Right kidney (tissue), 1 donor: ENCODE measurements at regions not wholly inside any gene's neighbourhood (a gene's known extent, or its start where the extent isn't known, plus 50 kb on each side); places are given as distances from the start of the nearest gene placed in this dataset.

Experiments used
- DNase-seq: peaks from one replicate; pipeline ENCODE4 v3.0.0-alpha.2; 2016

DNA sequence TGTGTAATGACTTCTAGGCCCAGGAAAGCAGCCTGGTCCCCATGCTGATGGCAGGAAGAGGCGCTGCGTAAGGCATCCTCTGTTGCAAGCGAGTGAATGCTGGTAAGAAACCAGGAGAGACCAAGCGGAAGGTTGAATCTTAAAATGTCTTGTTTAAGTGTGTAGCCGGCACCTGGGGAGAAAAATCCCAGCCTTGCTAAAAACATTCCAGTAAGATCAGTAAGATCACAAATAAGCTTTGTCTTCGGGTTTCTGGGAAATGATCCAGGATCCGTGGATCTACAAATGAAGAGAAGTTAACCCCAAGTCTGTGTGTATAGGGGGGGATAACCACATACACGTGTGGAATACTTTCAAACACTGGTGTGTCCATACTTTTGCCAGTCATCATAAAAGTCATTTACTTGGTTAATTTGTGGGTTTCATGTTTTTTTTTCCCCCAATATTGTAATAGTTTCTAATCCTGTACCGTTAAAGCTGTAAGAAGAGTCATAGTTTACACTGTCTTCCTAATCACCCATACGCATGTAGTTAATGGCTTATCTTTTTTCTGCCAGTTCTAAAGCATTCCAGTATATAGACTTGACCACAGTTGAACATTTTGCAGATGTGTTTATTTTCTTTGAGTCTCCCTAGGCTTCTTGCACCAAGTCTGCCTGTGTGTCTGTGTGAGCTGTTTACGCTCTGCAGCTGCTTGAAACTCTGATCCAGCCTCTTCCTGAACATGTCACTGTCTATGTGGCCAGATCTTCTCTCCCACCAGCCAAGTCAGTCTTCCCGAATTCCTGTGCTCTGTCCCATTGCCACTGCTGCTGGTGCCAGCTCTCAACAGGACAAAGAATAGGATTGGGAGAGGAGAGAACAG is 135.9 kb upstream of the ARL4C start:
- no peak for DNase-seq

DNA sequence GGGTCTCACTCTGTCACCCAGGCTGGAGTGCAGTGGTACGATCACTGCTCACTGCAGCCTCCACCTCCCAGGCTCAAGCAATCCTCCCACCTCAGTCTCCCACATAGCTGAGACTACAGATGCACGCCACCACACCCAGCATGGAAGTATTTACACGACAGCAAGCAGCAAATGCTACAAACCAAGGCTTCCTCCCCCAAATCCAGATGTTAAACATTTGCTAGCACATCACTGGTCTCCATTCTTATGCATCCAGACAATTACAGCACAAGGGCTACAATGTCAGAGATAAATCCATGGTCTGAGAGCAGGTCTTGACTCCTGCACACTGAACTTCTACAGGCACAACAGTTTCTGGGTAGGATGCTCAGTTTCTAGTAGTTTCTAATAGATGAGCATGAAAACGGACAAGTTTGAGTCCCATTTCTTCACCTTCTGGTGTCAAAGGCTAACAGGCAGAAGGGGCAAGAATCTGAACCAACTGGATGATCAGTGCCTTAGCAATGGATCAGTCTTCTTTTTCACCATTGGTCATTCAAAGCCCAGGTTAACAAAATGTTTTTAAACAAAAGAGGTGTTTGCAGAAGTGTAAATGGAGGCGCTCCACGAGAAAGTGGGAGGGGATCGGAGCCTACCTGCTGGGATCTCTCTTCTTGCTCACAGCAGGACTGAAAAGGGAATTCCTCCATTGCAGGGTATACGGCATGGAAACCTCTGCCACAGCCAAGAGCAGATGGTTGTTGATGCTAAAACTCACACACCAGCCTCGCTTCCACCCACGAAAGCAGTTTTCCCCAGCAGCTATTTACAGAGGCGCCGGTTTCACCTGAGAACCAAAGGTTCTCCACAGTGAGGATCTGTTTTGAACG is 135.0 kb upstream of the ARL4C start:
- no peak for DNase-seq

DNA sequence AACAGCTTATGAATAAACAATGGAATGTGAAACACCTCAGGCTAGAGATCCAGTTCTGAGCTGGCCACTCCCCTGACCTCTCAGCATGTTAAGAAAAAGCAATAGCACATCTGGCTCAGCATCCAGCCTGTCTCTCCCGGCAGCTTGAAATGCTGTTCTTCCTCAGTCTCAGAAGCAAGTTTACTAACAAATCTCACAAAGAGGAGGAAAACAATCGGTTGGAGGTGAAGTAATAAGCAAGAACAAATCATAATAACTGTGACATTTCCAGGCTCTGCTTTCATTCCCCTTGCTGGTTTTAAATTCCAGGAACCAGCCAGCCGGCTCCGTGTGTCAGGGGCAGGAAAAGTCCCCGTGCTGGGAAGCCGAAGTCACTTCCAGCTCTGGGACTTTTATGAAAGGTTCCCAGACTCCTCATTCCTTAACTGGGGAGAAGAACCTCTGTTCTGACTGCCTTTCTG is 133.9 kb upstream of the ARL4C start:
- peak; percentile 49 for DNase-seq

DNA sequence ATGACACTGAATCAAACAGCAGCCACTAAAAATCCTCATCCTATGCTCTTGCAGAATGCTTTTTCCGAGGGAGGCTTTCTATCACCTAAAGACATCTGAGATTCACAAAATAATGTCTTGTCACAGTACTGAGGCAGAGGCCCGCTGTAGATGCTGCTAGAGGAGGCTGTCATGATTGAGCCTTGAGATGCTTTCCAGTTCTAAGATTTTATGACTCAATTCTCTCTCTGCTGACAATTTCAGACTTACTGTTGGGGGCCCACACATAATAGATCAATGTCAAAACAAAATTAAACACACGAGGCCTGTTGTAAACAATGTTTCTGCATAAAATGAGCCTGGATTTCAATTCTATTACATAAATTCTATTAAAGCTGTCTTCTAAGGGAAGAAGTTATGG is 132.7 kb upstream of the ARL4C start:
- DNase-seq, result no peak

DNA sequence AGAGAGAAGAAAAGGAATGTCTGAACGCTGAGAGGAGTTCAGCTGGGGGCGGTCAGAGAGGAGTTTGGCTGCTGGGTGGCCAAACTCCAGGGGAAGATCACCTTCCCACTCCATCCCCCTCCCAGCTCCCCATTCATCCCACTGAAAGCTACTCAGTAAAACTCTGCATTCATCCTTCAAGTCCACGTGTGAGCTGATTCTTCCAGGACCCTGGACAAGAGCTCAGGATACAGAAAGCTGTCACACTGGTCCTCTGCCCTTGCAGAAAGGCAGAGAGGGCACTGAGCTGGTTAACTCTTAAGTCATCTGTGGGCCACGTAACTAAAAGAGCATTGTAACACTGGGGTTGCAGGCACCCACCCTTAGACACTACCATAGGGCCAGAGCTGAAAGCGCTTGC is 132.1 kb upstream of the ARL4C start:
- no peak for DNase-seq

DNA sequence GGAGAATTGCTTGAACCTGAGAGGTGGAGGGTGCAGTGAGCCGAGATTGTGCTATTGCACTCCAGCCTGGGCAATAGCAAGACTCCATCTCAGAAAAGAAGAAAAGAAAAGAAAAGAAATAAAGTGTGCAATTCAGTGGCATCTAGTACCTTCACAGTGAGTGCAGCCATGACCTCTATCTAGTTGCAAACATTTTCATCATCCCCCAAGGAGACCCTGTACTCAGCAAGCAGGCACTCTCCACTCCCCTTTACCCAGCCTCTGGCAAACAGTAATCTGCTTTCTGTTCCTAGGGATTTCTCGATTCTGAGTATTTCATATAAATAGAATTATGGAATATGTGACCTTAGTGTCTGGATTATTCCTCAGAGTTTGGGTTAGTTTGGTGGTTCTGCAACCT is 130.4 kb upstream of the ARL4C start:
- DNase-seq, result no peak

DNA sequence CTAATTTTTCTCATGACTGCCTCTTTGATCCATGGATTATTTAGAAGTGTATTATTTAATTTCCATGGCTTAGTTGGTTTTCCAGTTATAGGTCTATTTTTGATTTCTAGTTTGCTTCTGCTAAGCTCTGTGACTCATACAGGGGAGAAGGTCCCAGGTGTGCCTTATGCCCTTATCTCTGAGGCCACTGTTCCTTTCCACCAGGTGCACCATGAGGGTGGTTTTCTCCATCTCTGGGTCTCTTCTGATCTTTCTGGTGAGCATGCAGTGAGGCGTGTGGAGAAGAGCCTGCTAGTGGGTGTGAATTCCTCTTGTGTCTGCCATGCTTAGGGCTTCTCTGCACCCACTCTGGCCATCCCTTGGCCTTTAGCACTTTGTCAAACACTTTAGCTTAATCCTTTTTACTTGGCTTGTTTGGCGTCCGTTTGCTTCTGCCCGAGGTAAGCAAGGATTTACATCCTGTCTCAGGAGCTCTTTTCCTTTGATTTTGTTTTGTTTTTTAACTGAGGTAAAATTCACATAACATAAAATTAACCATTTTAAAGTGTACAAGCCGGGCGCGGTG is 129.8 kb upstream of the ARL4C start:
- no peak for DNase-seq

DNA sequence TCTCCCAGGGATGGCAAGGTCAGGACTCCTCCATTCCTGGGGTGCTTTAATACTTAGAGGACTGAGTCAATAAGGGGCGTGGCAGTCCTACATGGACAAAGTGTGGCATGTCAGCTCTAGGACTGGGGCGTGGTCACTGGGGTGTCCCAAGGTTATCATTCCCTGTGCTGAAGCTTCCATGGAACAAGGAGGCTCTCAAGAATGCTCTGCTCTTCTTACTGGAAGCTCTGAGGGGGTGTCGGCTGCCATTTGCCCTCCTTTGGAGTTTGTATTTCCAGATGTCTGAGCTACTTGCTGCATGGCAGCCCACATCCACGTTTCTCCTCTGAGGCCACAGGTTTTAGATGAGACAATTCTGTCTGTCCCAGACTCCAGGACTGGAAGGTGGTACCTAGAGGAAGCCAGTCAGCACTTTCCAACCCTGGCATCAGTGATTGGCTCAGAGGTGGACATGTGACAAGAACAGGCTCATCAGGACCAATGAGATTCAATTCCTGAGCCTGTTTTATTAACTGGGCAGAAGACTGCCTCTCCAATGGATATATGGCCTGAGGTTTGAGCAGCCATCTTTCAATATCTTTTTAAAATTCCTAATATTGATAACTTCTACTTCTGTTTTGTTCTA is 128.9 kb upstream of the ARL4C start:
- no peak for DNase-seq

DNA sequence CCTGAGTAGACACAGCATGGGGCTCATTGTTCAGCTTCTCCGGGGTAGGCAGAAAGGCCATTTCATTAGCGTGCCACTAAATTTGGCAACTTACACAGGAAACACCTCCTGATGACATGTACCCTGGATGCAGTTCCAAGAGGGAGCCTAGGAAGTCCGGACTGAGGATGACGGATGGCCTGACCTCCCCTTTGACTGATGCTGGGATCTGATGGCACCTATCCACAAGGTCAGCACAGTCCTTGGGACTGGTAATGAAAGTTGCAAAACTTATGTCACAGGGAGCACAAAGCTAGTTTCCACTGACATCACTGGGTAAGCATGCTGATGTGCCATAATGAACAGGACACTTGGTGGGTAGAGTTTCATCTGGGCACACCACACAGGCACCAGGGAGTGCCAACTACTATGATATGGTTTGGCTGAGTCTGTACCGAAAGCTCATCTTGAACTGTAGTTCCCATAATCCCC is 126.7 kb upstream of the ARL4C start:
- no peak for DNase-seq

DNA sequence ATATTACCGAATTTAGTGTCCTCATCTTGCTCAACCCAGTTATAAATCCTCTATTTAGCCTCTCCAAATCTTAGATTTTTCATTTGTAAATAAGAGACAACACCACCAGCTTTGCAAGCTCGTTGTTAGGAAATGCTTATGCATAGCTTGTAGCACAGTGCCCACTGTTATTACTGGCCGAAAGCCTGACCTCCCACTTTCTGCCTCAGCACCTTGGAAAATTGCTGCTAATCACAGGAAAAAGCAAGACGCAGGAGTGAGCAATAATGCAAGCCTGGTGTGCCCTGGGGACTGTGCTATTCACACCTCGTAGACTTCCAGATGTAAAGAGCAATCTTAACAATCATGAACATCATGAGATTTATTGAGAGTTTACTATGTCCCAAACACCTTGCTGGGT is 124.2 kb upstream of the ARL4C start:
- DNase-seq, result no peak

DNA sequence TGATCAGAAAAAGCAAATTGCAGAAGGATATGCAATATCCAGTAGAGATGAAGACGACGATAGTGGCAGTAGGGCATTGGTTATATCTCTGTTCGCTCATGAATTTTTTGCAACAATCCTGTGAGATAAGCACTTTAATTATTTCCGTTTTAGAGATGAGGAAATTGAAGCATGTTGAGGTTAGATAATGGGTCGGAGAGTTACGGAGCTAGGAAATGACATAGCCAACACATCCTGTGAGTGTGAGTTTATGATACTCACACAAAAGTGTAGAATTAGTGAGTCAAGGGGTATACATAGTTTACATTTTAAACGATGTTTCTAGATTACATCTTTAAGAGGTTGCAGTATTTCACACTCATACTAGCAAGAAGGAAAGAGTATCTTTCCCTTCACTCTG is 123.1 kb upstream of the ARL4C start:
- no peak for DNase-seq

DNA sequence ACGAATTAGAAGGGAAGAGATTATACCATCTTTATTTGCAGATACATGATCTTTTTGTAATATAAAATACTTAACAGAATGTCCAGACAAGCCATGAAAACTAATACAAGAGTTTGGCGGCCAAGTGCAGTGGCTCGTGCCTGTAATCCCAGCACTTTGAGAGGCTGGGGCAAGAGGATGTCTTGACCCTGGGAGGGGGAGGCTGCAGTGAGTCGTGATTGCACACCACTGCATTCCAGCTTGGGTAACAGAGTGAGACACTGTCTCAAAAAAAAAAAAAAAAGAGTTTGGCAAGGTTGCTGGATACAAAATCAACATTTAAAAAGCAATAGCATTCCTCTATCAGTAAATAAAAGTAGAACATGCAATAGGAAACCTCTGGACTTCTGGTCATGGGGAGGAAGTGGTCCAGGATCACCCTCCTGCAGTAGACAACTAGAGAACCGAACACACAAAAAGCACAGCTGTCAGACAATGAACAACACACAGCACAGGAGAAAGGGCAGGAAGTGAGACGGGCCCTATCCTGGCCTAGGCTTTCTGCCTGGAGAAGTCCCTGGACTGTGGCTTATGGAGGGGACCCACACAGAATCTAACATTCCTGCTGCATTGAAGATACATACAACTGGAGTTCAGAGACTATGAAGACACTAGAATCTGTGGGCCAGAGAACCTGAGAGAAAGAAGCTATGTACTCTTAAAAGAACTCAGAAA is 118.9 kb upstream of the ARL4C start:
- no peak for DNase-seq

DNA sequence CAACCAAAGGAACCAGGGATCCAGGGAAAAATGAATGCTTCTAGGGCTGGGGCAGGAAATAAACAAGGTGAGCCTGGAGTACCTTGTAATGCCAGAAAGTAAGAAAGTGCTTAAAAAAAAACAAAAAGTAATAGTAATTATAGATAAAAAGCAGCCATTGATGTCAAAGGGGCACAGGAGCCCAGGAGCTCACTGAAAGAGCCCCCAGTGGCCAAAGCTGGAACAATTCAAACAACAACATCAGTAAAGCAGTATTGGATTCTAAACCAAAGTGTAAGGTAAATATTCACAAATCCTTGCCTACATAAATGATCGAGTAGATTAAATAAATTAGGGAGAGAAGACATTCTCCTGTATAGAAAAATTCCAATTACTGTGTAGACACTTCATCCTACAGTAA is 114.3 kb upstream of the ARL4C start:
- no peak for DNase-seq

DNA sequence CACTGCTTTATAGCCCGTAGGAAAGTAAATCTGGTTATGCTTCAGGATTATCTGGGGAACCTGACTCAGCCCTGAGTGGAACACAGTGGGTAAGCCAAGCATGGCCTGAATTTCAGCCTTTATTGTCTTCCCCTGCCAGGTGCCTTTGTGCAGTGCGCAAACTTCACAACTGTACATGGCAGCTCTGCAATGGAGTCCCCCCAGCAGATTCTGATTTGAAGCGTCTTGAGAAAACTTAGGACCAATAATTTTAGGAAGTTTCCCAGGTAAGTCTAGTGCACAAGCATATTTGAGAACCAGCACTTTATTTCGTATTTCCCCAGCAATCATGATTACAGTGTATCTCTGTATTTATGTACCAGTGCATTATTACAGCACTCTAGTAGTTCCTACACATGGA is 112.1 kb upstream of the ARL4C start:
- no peak for DNase-seq

DNA sequence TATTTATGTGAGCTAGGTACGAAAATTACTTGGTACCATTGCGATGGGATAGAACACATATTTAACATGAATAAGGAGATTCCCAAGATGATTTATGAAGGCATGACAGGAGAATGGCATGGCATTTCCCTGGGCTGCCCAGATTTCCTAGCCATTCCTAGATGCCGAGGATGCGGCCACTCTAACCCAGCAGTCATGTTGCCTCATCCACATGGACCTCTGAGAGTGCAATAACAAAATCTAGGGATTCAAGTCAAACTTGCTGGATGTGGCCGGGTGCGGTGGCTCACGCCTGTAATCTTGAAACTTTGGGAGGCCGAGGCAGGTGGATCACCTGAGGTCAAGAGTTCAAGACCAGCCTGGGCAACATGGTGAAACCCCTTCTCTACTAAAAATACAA is 110.8 kb upstream of the ARL4C start:
- DNase-seq, result no peak

DNA sequence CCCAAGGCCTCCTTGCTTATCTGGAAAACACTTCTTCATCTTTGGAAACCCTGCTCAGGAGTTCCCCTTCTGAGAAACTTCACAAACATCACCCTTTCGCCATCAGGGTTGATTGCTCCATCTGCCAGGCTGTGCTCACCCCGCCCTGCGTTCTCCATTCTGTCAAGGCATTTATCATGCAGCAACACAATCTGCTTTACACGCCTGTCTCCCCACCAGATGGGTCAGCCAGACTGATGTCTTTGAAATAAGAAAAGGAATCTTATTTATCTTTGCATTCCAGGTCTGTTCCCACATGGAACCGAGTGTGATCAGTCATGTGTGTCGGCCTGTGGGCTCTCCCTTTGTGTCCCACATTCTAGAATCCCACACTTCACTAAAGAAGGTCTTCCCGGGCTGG is 110.0 kb upstream of the ARL4C start:
- no peak for DNase-seq

DNA sequence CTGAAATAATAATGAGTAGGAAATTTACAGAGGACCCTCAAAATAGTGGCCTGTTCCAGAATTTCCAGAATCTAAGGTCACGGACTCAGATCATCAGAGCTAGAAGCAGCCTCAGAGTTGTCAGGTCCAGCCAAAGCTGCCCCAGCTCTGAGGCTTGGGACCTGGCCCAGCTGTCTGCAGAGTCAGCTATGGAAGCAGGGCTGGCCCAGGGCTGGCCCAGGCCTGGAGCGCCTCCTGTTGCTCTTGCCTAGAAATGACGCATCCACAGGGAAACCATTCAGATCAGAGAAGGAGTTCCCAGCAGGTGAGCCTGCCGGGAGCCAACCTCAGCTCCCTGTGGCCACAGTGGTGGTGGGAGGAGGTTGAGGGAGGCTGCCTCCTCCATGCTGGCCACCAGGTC is 106.7 kb upstream of the ARL4C start:
- no peak for DNase-seq

DNA sequence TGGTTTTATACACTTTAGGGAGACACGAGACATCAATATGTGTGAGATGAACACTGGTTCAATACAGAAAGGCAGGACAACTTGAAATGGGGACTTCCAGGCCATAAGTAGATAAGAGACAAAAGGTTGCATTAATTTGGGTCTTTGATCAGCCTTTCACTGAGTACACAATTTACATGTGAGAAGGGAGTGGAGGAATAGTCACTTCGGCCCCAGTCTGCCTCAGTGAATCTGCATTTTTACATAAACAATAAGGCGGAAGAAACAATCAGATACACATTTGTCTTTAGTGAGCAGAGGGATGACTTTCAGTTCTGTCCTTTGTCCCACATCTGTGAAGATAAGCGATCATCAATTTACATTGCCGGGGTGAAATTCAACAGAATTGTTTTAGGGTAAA is 104.3 kb upstream of the ARL4C start:
- no peak for DNase-seq

DNA sequence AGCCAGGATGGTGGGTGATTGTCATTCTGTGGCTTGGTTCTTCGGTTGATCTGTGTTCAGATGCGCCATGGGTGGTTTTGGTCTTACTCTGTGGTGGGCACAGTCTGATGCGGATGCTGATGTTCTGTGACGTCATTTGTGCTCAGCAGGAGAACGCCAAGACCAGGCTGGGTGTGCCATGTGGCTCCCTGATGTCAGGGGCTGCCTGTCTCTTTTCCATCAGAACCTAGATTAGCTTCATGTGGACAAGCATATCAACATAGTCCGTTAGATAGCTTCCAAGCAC is 100.6 kb upstream of the ARL4C start:
- no peak for DNase-seq

DNA sequence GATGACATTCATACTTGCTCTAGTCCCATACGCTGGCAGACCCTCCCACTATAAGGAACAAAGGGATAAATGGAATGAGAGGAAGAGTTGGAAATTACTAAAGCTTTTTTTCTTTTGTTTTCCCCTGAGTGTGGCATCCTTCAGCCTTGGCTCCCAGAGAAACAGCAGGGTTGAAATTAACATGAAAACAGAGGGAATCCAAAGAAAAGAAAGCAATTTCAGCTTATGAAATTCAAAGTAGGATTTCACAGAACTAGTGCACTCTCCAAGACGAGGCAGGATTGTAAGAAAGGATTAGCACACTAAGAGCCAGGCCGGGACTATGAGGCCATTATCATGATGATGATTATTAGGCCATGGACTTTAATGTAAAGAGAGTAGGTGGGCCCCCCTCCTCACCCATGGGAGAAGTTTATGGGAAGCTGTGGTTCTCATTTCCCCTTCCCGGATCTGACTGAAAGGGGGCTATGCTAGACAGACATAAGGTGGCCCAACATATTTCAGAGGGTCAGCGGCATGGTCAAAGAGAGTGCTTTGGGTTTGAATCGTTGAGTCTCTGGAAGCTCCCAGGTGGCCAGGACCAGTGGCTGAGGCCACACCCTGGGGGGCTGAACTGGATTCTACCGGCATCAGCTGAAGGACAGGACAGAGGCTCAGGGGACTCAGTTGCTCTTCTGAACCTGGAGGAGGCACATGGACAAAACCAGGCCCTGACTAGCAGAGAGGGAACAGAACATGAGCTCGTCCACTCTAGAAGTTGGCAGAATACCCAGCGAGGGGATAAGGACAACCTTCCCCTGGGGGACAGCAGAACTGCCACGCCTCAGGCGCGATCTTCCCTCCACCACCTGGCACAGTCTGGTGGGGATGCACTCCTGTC is 100.1 kb upstream of the ARL4C start:
- no peak for DNase-seq

DNA sequence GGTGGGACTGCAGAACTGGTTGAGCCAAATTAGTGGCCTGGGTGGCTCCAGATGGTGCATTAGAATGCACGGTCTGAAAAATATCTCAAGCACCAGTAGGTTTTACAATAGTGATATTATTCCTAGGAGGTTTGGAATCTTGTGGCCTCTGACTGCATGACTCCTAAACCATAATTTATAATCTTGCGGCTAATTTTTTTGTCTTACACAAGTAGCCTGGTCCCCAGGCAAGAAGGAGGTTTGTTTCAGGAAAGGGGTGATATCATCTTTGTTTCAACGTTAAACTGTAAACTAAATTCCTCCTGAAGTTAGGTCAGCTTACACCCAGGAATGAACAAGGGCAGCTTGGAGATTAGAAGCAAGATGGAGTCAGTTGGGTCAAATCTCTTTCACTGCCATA is 98.9 kb upstream of the ARL4C start:
- no peak for DNase-seq
